GM21526 (cell line): ENCODE measurements at regions not wholly inside any gene's neighbourhood (a gene's known extent, or its start where the extent isn't known, plus 50 kb on each side); places are given as distances from the start of the nearest gene placed in this dataset.

Experiments used
- ATAC-seq: cut with Tn5 transposase; IDR thresholded peaks from one replicate; pipeline ENCODE4 v1.9.1; 2021; ENCODE audit warnings: moderate library complexity; ENCODE audit not compliant: unreplicated experiment, low FRiP score

- ATAC-seq: no peak
These were observed 283.4 kb upstream of the ADRA1B start for GRCh38 chr5:159632866-159633265.

DNA sequence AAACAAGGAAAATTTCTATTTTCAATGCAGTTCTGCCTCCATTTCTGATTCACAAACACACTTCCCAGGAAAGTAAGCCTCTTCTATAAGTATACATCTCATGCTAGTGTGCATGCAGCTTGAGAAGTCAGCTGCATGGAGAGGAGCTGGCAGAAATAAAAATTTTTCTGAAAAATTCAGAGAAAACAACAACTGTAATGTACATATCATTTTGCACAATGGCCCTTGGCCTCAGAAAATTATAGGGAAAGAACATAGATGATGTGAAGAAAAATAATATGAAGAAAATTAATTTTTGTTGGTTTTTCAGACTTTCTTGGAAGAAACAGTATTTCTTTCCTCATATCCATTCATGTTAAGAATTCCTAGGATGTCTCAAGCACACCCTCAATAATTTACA lies 277.8 kb upstream of the ADRA1B start:
- no peak for ATAC-seq

GRCh38 chr5:159638954-159639559 lies 277.2 kb upstream of the ADRA1B start:
- ATAC-seq: no peak

DNA sequence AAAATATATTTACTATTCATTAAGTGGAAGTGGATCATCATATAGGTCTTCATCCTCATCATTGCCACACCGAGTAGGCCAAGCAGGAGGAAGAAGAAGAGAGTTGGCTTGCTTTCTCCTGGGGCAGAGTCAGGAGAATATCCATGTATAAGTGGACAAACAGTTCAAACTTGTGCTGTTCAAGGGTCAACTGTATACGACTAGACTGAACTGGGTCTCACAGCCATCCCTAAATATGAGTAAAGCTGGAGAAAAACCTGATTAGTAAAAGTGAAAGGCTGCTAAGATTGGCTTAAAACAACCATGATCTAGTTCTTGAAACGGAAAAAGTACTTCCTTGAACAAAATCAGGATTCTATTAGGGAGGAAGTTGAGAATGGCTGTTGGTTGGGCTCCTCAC lies 276.7 kb upstream of the ADRA1B start:
- no peak for ATAC-seq

DNA sequence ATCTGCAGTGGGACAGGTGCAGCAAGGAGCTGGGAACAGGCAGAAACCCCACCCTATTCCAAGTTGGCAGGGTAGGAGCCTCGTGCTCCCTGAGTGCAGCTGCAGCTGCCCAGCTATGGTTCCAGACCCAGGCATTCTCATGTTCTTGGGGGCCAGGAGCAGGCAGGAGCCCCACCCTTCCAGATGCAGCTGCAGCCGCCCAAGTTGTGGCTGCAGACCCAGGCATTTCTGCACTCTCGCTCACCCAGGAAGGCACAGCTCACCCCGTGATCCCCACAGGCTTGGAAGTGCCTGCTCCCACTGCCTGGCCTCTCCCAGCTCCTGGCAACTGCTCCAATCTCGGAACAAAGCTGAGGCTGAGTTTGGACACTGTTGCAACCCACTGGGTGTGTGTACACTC lies 275.8 kb upstream of the ADRA1B start:
- no peak for ATAC-seq

GRCh38 chr5:159640921-159641320 lies 275.4 kb upstream of the ADRA1B start:
- no peak for ATAC-seq

GRCh38 chr5:159641371-159642039 lies 274.8 kb upstream of the ADRA1B start:
- ATAC-seq: no peak

DNA sequence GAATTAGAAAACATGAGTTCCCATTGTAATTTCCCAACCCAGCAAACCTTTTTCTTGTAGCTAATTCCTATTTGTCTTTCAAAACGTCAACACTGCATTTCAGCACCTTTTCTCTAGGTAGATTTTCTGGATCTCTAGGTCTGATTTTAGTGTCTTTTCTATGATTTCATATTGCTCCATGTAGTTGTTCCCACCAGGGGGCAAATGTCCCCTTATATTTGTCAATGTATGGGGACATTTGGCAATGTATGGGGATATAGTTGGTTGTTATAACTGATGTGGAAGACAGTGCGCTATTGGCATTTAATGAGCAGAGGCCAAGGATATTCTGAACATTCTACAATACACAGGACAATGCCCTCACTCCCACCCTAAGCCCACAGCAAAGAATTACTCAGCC lies 273.9 kb upstream of the ADRA1B start:
- ATAC-seq: no peak

- ATAC-seq: no peak
These were observed 272.2 kb upstream of the ADRA1B start for GRCh38 chr5:159644053-159644452.

DNA sequence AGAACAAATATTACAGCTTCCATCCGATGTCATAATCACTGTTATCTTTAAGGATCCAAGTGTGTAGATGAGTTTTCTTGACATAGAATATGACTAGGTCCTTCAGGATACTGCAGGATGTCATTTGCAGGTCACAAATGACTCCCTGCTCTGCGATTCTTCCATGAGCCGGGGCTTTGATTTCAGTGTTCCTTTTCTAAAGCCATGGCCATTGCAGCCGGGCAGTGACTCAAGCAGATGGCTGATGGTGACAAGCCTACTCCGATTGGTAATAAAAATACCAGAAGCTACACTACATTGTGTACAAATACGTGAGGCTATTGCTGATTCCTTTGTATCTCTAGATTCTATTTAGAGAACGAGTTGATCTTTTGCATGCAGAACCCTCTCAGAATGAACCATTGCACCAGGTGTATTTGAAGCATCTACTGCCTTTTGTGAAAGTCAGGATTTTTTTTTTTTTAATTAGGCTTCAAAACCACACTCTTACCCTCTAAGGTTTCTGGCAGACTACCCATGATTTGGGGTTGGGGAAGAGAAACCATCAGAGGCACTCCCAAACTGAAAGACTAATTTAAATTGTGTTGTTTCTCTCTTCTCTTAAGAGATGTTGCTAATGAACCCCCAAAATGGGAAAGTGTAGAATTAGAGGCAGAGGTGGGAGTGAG lies 271.0 kb upstream of the ADRA1B start:
- ATAC-seq: no peak

GRCh38 chr5:159650803-159651202 lies 265.5 kb upstream of the ADRA1B start:
- no peak for ATAC-seq

GRCh38 chr5:159655757-159656409 lies 260.4 kb upstream of the ADRA1B start:
- no peak for ATAC-seq

DNA sequence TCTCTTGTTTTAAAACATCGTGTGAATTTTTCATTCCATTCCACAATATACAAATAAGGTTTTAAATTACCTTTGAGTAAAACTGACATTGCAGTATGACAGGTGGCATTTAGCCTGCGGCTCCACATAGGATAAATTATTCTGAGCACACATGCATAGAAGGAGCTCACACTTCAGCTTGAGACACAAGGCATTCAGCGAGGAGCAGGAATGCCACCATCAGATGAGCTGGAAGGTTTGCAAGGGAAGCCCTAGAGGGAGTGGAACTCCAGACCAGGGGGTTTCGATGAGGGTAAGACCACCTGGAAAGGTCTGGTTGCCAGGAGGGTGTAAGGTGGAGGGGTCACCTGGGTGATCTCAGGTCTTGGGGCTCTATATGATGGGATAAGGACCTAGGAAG lies 259.0 kb upstream of the ADRA1B start:
- ATAC-seq: no peak

GRCh38 chr5:159657771-159658170 lies 258.5 kb upstream of the ADRA1B start:
- no peak for ATAC-seq

DNA sequence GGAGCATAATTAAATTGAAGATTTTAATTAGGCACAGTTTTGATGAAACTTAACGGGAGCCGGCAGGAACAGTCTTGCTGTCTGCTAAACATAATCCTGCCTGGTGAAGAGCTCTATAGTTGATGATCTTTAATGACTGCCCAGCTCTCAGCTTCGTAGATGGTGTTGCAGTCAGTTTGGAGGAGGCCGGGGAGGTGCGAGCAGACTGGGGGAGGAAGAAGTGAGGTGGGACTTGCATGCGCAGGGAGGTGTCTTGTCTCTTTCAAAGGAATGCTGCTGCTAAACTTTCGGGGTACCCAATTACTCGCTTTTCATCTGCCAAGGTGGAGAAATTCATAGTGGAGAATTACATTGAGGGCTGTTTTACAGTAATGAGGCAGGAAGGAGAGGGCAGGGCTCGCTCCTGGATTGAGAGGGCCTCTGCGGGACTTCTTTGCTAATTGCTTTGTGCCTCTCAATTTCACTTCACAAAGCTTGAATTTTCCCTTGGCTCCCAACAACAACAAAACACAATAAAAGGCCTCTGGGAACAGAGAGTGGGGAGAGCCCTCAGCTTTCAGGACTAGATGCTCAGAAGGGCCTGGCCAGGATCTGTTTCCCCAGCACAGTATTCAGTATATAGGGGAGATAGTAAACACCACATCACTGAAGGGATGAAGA lies 257.9 kb upstream of the ADRA1B start:
- no peak for ATAC-seq

DNA sequence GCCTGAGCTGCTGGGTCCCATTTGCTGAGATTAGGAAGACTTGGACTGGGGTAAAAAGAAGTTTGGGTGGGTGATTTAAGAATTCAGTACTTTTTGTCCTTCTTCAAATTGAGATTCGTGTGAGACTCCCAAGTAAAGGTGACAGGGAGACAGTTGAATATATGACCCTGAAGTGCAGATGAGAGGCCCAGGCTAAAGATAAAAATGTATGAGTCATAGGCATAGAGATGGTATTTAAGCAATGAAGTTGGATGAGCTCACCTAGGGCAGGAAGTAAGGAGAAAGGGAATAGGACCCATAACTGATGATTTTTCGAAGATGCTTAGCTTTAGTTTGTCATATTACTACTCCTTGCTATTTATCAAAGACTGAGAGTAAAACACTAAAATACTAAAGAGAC lies 255.9 kb upstream of the ADRA1B start:
- no peak for ATAC-seq

DNA sequence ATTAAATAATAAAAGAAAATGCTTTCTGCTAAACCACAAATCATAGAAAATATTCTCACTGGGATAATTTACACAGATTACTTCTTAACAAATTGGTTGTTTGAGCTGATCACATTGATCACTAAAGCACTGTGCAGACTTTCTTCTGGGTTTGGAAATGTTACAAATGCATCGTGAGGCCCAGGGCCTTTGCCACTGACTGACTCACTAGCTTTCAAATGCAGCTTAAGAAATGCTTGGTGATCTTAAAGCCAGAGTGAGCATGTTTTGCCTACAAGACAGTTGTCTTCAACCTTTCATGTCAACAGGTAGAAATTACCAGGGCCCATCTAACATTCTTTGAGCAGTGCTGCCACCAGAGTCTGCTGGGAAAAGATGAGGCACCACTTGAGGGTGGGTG lies 252.3 kb upstream of the ADRA1B start:
- no peak for ATAC-seq

- ATAC-seq: no peak
These were observed 249.0 kb upstream of the ADRA1B start for GRCh38 chr5:159667286-159667685.

GRCh38 chr5:159668556-159668955 lies 247.7 kb upstream of the ADRA1B start:
- ATAC-seq: no peak

DNA sequence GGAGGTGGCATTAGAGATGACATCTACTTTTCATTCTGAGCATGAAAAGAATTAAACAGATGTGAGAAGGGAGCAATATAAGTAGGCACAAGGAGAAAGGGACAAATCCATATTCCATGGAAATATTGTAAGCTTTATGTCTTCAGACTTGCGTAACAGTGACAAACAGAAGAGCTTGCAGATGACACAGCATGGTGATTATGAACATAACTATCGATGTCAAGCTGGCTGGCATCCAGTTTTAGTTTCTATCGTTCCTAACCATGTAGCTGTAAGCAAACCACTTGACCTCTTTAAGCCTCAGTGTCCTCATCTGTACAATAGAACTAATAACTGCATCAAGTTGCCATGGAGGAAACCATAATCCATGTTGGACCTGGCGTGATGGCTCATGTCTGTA lies 246.7 kb upstream of the ADRA1B start:
- ATAC-seq: no peak

GRCh38 chr5:159671886-159672285 lies 244.4 kb upstream of the ADRA1B start:
- no peak for ATAC-seq
